Astrocyte (in vitro differentiated cells and primary cell): ENCODE measurements at regions not wholly inside any gene's neighbourhood (a gene's known extent, or its start where the extent isn't known, plus 50 kb on each side); places are given as distances from the start of the nearest gene placed in this dataset.

Experiments
- DNase-seq: peaks from one replicate; pipeline ENCODE4 v3.0.0-alpha.2; 2010; ENCODE audit warnings: low read depth
- FAIRE-seq: peaks from 2 replicates; lab custom pipeline; 2011; peaks lifted over from hg19 to GRCh38; lab: Jason Lieb, UNC
- H2AFZ ChIP-seq: 2 replicates; pipeline ENCODE4 v1.6.0; 2012; ENCODE audit warnings: low read depth, low read length, inconsistent platforms
- H3K27ac ChIP-seq: 2 replicates; pipeline ENCODE4 v1.5.1; 2011; ENCODE audit warnings: low read depth, low read length, inconsistent platforms
- H3K27me3 ChIP-seq: 2 replicates; pipeline ENCODE4 v1.6.0; 2011; ENCODE audit warnings: low read length, inconsistent platforms; ENCODE audit not compliant: insufficient read depth
- H3K36me3 ChIP-seq: 2 replicates; pipeline ENCODE4 v1.5.1; 2011; ENCODE audit warnings: low read length, inconsistent platforms; ENCODE audit not compliant: insufficient read depth
- H3K4me1 ChIP-seq: 2 replicates; pipeline ENCODE4 v1.5.1; 2011; ENCODE audit warnings: low read length, inconsistent platforms; ENCODE audit not compliant: insufficient read depth
- H3K4me2 ChIP-seq: 2 replicates; pipeline ENCODE4 v1.6.0; 2012; ENCODE audit warnings: low read length, inconsistent platforms
- H3K4me3 ChIP-seq: 2 replicates; pipeline ENCODE4 v1.5.1; 2011; ENCODE audit warnings: low read depth, mild to moderate bottlenecking, low read length, inconsistent platforms; ENCODE audit not compliant: insufficient read depth
- H3K79me2 ChIP-seq: 2 replicates; pipeline ENCODE4 v1.6.0; 2012; ENCODE audit warnings: mild to moderate bottlenecking, low read length, inconsistent platforms; ENCODE audit not compliant: insufficient read depth
- H3K9ac ChIP-seq: 2 replicates; pipeline ENCODE4 v1.6.0; 2012; ENCODE audit warnings: mild to moderate bottlenecking, low read length, inconsistent platforms
- H3K9me3 ChIP-seq: 2 replicates; pipeline ENCODE4 v1.5.1; 2012; ENCODE audit warnings: low read depth, mild to moderate bottlenecking, low read length, inconsistent platforms; ENCODE audit not compliant: insufficient read depth
- H4K20me1 ChIP-seq: 2 replicates; pipeline ENCODE4 v1.6.0; 2012; ENCODE audit warnings: low read length, inconsistent platforms; ENCODE audit not compliant: insufficient read depth
- H3K27ac Mint-ChIP-seq: one replicate; pipeline ENCODE4 v1.8.0; 2021; ENCODE audit warnings: mild to moderate bottlenecking, mixed read lengths; ENCODE audit not compliant: unreplicated experiment
- H3K27me3 Mint-ChIP-seq: one replicate; pipeline ENCODE4 v1.8.0; 2021; ENCODE audit warnings: low read depth, mixed read lengths; ENCODE audit not compliant: unreplicated experiment
- H3K36me3 Mint-ChIP-seq: one replicate; pipeline ENCODE4 v1.8.0; 2021; ENCODE audit warnings: low read depth, mixed read lengths; ENCODE audit not compliant: unreplicated experiment
- H3K4me1 Mint-ChIP-seq: one replicate; pipeline ENCODE4 v1.8.0; 2021; ENCODE audit warnings: low read depth, mixed read lengths; ENCODE audit not compliant: unreplicated experiment
- H3K4me3 Mint-ChIP-seq: one replicate; pipeline ENCODE4 v1.8.0; 2021; ENCODE audit warnings: mild to moderate bottlenecking, moderate library complexity, mixed read lengths; ENCODE audit not compliant: unreplicated experiment
- H3K9me3 Mint-ChIP-seq: one replicate; pipeline ENCODE4 v1.8.0; 2021; ENCODE audit warnings: mild to moderate bottlenecking, mixed read lengths; ENCODE audit not compliant: unreplicated experiment
- CTCF ChIP-seq: IDR thresholded peaks from 2 replicates; pipeline ENCODE4 v1.5.1; 2011; ENCODE audit warnings: low read depth, mild to moderate bottlenecking, inconsistent platforms, low read length, moderate library complexity; ENCODE audit not compliant: insufficient read depth
- EZH2 ChIP-seq: IDR thresholded peaks from 2 replicates; pipeline ENCODE4 v1.6.1; 2012; ENCODE audit warnings: mild to moderate bottlenecking, low read length, inconsistent platforms; ENCODE audit not compliant: insufficient read depth

DNA sequence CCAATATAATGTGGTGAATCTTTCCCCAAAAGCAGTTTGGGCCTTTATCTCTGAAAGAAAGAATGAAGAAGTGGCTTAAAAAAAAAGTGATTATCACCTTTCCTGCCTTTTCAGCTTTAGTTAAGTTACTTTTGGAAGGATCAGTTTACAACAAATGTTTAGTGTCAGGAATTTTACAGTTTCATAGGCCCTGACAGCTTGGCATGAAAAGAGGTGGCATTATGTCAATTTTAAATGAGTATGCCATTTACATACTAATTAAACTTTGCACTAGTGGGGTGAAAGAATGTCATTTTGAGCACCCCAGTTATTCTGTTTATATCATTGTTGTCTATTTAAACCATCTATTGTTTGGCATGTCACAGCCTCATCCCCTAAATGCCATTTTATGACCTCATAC is 763.5 kb upstream of the FANCL start:
- DNase-seq: no peak
- Histone ChIP-seq H3K4me1 (peaks cover 5% of the 10 kb centered on the region), H3K9me3 (no peaks in the 10 kb centered on the region), H3K36me3 (no peaks in the 10 kb centered on the region), H3K79me2 (no peaks in the 10 kb centered on the region), H3K27ac (no peak overlapping the region), H3K4me2 (no peak overlapping the region), H3K27me3 (no peaks in the 10 kb centered on the region), H3K4me3 (no peak overlapping the region), H4K20me1 (no peaks in the 10 kb centered on the region), H2AFZ (no peak overlapping the region), H3K9ac (no peak overlapping the region)
- Mint-ChIP-seq H3K4me3 (no peak overlapping the region), H3K27me3 (no peaks in the 10 kb centered on the region), H3K36me3 (no peaks in the 10 kb centered on the region), H3K4me1 (peaks cover 6% of the 10 kb centered on the region), H3K27ac (no peak overlapping the region), H3K9me3 (no peaks in the 10 kb centered on the region)
- FAIRE-seq: no peak
- TF ChIP-seq EZH2 (no peak), CTCF (no peak)

GRCh38 chr2:59000796-59001195 is 759.7 kb upstream of the FANCL start:
- no peaks in the 10 kb centered on the region for H3K79me2 ChIP-seq
- no peaks in the 10 kb centered on the region for H3K27me3 Mint-ChIP-seq
- no peaks in the 10 kb centered on the region for H4K20me1 ChIP-seq
- no peaks in the 10 kb centered on the region for H3K36me3 Mint-ChIP-seq
- peak overlapping the region; percentile 41 for H3K4me2 ChIP-seq
- TF ChIP-seq EZH2: no peak
- TF ChIP-seq CTCF: no peak
- H3K27me3 ChIP-seq: no peaks in the 10 kb centered on the region
- no peak overlapping the region for H3K9ac ChIP-seq
- H3K4me1 ChIP-seq: peaks cover 5% of the 10 kb centered on the region
- peaks cover 6% of the 10 kb centered on the region for H3K4me1 Mint-ChIP-seq
- H3K27ac ChIP-seq: no peak overlapping the region
- peak; percentile 5 for FAIRE-seq
- no peaks in the 10 kb centered on the region for H3K9me3 Mint-ChIP-seq
- no peaks in the 10 kb centered on the region for H3K9me3 ChIP-seq
- no peak for DNase-seq
- no peaks in the 10 kb centered on the region for H3K36me3 ChIP-seq
- no peak overlapping the region for H2AFZ ChIP-seq
- H3K4me3 Mint-ChIP-seq: no peak overlapping the region
- peak overlapping the region; percentile 55 for H3K27ac Mint-ChIP-seq
- peak overlapping the region; percentile 16 for H3K4me3 ChIP-seq

DNA sequence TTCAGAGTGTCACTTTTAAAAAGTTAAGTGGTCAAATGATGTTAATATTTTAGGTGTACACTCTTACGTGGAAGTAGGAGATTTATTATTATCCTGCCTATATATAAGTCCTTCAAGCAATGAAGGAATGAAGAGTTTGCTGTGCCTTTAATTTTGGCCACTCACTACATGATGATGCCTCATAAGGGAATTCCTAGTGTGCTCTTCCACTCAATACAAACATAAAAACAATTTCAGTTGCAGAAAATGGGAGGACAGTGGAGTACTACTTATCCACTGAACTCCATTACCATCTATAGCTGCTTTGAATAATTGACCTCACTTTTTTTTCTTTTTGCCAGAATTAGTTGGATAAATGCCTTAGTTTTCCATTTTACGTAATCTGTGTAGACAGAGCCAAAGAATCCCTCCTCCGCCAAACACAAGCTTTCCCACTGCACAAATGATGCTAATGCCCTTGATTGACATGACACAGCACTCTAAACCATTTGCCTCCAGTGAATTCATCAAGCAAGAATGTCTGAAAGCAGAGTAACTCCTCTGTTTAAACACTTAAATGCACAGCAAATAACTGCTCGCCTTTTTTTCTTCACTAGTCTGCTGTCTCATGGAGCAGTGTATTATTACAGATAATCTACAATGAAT is 751.1 kb upstream of the FANCL start:
- H3K4me3 Mint-ChIP-seq: no peak overlapping the region
- H3K27me3 ChIP-seq: no peaks in the 10 kb centered on the region
- no peak overlapping the region for H3K4me2 ChIP-seq
- no peaks in the 10 kb centered on the region for H3K9me3 ChIP-seq
- H3K4me1 Mint-ChIP-seq: peaks cover 13% of the 10 kb centered on the region
- peaks cover 4% of the 10 kb centered on the region for H3K4me1 ChIP-seq
- FAIRE-seq (no peak), DNase-seq (peak; percentile 64)
- no peaks in the 10 kb centered on the region for H4K20me1 ChIP-seq
- no peaks in the 10 kb centered on the region for H3K36me3 Mint-ChIP-seq
- no peak overlapping the region for H3K4me3 ChIP-seq
- H3K79me2 ChIP-seq: no peaks in the 10 kb centered on the region
- no peak overlapping the region for H2AFZ ChIP-seq
- TF ChIP-seq EZH2: no peak
- no peak for TF ChIP-seq CTCF
- peak overlapping the region; percentile 87 for H3K27ac Mint-ChIP-seq
- no peak overlapping the region for H3K9ac ChIP-seq
- H3K9me3 Mint-ChIP-seq: no peaks in the 10 kb centered on the region
- H3K27me3 Mint-ChIP-seq: no peaks in the 10 kb centered on the region
- H3K27ac ChIP-seq: no peak overlapping the region
- no peaks in the 10 kb centered on the region for H3K36me3 ChIP-seq
